GM18519 (cell line): ENCODE measurements at regions not wholly inside any gene's neighbourhood (a gene's known extent, or its start where the extent isn't known, plus 50 kb on each side); places are given as distances from the start of the nearest gene placed in this dataset.

Experiments used
- ATAC-seq: cut with Tn5 transposase; IDR thresholded peaks from one replicate; pipeline ENCODE4 v1.9.1; 2021; ENCODE audit warnings: mild to moderate bottlenecking, moderate library complexity; ENCODE audit not compliant: unreplicated experiment, low FRiP score

DNA sequence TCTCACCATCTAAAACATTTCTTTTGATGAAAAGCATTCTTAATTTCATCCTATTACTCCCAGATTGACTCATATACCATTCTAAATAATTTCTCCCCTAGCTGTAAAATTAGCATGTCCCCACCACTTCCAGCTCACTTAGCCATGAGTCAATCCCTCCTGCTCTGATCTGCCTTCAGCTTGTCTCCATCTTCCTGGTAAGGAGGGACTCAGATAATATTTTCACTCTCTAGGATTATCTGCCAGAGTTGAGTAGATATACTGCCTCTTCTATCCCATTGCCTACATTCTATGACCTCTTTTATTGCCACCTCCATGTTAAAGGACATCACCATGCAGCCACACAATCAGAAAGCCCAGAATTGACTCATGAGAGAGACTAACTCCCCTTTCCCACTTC is 348.8 kb upstream of the POU3F2 start:
- no peak for ATAC-seq

DNA sequence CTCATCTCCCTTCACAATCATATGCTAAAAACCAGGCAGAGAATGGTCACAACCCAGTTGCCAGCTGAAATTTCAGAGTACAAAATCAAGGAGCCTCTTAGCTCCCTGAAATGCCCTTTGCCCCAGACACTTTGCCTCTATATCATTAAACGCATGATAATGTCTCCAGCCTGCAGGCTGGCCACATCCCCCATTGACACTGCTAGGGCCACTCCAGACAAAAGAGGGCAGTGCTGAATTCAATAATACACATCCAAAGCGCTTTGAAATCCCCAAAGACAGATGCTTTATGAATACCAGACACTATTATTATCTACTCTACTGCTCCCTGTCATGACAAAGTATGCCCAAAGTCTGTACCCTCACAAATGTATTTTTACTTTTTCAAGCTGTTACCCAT is 348.3 kb upstream of the POU3F2 start:
- ATAC-seq, result no peak

DNA sequence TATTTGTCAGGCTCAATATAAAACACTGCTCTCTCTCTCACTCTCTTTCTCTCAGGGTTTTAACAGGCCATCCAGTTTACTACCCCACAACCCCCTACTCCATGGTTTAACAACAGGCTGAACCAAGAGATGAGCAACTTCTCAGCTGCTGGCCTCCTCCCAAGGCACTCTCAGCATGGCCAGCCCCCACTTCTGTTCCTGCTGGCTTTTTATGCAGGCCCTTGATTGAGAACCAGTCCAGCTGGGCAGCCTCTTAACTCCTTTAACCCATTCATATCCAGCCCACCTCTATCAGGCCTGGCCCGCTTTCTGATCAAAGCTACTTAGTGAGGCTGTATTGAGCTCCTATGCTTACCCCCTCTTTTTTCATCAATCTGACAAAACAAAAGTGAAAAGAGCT is 346.8 kb upstream of the POU3F2 start:
- no peak for ATAC-seq

DNA sequence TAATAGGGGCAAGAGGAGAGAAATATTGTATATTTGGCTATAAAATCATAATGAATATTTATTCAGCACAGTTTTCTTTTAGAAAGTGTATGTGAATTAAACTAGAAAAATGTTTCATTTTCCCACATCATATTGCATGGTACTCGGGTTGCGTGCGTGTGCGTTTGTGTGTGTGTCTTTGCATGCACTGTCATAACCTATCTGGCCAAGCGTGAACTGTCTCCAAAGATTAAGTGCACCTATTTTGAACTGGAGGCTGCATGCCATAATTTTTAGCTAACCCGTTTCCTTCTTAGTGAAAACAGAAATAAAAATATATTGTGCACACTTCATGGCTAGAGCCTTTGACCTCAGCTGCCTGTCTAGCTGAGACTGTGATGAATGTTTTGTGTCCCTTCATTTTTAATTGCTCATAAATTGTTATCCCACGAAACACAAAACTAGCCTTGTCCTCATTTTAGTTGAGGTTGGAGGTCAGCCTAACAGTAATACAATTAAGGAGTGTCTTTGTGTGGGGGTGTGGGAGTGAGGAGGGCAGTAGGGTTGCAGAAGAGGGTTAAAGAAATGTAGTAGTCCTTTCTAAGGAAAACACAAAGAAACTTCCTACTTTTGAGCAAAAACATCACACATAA is 336.1 kb upstream of the POU3F2 start:
- no peak for ATAC-seq

DNA sequence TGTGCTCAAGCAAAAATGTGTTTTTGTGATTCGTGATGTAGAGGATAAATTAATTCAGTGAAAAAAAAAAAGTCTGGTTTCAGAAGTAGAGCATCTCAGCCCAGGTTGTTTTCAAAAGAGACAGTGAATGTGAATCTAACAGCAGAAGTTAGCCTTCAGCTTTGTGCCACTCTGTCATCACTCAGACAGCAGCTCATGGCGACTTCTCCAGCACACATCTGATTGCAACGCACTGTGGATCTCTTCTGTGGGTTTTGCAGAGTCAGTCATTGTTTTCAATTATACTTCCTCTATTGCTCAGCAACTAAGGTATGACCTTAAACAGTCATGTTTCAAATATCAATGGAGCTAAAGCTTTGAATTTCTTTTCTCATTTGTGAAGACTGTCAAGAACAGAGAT is 335.5 kb upstream of the POU3F2 start:
- ATAC-seq, result no peak

DNA sequence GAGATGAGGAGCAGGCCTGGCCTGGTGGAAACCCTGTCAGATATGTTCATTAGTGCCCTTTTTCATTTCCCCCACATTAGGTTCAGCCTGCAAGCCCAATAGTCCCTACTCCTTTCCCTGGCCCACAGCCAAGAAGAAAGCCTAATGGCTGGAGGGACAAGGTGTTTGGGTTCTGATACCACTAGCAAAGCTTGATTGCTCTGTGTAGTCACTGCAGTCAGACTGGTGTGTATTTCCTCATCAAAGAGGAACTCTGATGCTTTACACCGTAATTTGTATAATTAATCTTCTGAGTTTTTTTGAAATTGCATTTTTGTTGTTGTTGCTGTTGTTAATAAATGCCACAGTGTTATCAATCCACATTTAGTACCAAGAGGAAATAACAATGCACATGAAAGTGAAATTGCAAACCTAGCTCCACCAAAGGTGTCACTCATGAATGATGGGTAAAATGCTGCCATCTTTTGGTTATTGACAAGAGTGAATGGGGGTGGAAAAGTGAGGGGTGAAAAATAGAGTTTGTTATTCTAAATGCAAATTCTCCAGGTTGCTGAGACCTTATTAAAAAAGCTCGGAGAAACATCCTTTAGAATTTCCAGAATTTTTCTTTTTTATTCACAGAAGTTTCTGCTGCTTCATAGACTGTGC is 320.2 kb upstream of the POU3F2 start:
- no peak for ATAC-seq

DNA sequence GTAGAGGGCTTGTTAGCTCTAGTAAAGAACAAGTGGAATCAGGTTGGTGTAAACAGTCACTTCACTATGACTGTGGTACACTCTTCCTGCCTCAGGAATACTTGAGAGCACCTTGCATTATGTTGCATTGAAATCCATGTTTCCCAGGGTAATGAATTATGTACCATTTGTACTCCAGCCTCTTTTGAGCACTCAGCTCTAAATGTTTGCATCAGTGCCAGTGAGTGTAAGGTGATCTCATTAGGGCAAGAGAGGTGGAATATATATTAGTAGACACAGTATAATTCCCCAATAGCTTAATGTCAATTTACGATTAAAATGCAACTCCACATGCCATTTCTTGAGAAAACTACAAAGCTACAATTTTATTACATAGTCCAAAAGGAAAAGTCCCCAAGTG is 319.6 kb upstream of the POU3F2 start:
- no peak for ATAC-seq

DNA sequence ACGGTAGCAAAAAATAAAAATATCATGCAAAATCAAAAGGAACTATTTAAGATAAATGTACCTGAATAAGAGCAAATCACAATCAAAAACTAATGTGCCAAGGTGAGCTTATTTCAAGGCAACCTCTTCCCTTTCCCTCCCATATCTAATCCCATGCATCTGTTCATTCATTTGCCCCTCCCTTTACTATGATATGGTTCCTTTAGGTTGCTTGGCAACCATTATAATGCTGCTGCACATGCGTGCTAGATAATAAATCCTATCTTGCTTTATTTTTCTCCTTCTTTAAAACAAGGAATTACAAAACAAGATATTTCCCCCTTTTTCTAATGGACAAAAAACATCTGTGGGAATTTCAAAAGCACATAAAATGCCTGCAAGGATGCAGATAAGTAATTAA is 318.2 kb upstream of the POU3F2 start:
- ATAC-seq, result no peak

DNA sequence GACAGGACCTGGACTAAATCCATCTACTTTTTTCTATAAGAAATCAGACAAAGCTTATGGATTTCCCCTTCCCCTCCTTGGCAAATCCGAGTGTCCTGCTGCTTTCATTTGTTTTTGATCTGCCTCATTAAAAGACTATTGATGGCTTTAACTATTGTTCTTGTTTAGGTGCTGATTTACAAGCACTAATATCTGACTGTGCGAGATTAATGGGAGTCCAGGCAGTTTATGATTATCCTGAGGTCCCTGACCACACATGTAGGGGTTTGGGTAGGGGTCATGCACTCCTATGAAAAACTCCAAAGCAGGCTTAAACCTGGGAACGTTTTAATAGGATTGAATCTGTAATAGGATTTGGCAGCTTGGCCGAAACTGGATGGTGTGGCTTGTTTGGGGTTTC is 317.5 kb upstream of the POU3F2 start:
- no peak for ATAC-seq

DNA sequence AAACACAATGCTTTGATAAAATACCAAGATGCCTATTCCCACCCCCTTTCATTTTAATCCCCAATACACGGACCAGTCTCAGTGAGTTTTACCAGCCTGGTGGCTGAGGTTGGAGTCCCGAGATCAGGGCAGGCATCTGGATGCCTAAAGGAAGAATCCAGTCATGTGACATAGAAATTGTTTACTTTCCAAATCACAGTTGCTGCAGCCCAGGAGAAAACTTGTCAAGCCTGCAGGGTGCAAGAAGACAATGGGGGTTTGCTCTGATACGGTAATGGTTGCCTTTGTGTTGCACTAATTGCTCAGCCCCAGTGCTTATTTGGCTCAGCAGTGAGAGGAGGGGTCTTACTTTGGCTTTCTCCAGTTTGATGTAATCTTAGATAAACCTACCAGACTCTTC is 308.5 kb upstream of the POU3F2 start:
- ATAC-seq, result no peak

DNA sequence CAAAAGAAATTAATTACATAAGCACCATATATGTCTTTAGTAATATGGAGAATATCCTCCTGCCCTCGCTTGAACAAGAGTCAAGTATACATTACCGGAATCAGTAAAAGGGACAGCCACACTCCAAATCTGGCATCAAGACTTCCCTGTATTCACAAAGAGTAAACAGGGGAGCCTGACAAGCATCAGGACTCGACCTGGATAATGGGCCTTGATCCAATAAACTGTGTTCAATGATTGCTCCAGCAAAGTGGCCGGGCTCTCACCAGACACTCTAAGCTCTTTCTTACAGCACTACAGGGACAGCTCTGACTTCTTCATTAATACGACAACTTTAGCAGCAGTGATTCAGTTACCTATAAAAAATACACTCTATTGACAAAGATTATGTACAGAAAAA is 307.9 kb upstream of the POU3F2 start:
- no peak for ATAC-seq

DNA sequence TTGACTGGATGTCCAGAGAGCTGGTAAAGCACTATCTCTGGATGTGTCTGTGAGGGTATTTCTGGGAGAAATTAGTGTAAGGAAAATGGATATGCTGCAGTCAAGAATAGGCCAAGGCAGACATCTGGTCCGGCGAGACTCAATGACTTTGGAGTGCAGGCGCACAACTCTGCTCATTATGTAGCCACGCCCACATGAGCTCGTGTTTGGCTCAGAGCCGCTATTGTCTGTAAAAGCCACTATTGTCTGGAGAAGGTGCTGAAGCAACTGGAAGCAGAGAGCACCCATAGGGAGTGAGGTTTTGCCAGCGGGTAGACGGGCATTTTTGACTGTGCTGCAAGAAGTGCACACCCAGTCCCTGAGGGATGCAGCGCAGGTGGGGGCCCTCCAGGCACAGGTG is 305.0 kb upstream of the POU3F2 start:
- ATAC-seq, result no peak

DNA sequence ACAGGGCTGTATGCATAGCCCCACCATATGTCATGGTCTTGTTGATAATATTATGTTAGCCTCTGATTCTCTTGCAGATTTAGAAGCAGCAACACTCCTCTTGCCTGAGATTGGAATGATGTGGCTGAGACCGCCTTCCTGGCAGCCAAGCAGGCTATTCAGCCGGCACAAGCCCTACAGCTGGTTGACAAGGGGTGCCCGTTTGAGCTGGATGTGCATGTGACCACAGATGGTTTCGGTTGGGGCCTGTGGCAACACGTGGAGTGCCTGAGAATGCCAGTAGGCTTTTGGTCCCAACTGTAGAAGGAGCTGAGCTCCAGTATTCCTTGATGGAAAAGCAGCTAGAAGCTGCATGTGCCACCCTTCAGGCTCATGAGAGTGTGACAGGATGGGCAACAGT is 303.6 kb upstream of the POU3F2 start:
- ATAC-seq, result no peak

DNA sequence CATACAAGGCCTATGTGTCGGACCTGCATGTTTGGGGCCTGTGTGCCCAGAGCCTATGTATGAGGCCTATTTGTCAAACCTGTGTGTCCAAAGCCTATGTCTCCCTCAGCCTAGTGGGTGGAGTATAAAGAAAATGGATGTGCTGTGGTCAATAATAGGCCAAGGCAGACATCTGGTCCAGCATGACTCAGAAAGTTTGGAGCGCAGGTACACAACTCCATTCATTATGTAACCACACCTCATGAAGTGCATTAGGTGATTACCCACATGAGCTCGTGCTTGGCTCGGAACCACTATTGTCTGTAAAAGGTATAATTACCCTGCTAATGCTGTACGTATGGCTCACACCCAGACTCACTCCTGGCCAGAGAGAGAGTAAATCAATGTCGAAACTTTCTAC is 302.4 kb upstream of the POU3F2 start:
- no peak for ATAC-seq

DNA sequence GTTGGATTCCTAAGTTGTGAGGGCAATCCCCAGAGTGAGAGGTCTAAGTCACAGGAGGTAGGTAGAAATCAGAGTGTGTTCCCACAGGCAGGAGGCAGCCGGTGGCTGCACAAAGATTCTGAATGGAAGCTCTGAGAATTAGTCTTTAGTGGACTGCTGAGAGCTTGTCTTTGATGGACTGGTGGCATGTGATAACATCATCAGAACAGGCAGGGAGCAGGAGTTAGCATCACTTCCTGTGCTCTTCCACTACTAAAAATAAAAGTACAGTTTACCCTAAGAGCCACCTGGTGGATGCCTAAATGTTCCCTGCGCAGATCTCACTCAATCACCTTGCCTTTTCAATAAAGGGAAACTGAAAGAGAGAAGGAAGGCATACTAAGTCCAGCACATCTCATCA is 294.6 kb upstream of the POU3F2 start:
- peak; percentile 73 for ATAC-seq

DNA sequence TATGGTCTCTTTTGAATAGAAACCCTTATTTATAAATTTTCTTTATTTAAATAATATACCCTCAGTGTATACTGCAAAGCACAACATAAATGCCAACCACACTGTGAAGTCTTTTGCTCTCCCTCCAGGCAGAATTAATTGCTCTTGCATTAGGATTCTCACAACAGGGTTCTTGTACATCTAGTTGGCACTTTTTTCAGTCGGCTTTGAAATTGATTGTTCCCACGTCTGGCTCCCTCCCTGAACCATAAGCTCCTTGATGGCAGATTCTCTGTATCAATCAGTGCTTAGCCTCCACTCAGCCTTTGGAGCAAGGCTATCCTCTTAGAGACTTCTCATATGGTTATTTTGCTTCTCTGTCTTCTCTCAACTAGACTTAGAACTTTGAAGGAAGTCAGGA is 288.0 kb upstream of the POU3F2 start:
- no peak for ATAC-seq

DNA sequence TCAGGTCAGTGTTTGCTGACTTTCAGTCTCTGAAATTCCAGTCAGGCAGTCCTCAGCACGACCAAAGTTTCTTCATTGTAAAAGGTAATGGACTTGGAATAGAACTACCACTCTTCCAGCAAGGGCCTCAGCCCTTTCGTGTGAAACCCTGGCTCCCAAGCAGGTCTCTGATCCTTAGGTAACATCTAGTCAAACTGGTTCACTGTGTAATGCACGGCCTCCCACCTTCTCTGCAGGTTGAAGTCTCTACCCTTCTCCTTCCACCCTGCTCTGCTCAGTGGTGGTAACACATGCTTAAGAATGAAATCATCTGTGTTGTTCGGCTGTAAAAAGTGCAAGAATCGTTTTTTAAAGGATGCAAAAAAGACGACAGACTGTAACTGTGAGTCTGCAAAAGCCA is 287.2 kb upstream of the POU3F2 start:
- no peak for ATAC-seq

DNA sequence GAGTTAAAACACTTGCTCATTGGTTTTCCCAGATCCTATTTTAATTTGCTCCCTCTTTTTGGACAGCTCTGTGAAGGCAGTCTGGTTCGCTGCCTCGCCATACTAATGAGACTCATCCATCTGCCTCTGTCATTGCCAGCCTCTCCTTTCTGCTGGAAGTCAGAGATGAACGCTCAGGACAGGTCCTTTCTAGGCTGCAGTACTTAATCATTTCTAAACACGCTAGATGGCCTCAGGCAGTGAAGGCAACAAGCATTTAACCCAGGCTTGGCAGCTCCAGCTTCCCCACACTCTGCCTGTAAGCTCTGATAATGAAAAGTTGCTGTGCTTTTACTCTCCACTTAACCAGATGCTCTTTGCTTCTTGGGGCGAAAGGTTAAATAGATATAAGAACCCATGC is 286.7 kb upstream of the POU3F2 start:
- ATAC-seq, result no peak

DNA sequence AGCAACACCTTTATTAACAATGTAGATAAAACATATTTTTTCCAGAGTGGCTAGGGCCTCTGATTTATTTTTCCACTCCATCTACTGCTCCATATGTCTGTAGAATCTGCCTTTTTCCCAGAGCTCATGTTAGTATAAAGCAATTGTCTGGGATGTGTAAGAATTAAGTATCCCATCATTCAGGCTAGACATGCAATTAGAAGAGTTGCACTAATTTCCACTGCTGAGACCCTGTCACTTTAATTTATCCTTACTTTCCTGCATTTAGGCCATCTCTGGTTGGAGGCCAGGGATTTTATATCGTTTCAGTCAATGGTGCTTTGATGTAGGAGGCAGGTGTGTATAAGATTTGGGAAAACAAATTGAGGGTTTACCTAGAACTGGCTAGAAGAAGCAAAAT is 286.1 kb upstream of the POU3F2 start:
- no peak for ATAC-seq

DNA sequence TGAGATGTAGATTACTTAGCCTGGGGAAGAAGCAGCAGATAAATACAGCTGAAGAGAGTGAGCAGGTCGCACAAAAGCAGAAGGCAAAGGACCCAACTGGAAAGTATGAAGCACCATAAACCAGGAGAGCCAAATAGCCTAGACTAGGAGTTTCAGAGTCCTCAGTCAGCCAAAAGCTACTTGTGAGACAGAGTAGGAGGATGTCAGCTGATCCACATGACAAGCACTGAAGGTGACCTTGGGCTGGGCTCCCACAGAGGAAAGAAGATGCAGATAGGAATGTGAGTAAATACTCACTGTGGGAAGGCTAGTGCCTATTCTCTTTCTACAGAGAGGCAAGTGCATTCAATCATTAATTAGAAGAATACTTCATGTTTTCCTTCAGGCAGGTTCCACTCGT is 274.0 kb upstream of the POU3F2 start:
- no peak for ATAC-seq

DNA sequence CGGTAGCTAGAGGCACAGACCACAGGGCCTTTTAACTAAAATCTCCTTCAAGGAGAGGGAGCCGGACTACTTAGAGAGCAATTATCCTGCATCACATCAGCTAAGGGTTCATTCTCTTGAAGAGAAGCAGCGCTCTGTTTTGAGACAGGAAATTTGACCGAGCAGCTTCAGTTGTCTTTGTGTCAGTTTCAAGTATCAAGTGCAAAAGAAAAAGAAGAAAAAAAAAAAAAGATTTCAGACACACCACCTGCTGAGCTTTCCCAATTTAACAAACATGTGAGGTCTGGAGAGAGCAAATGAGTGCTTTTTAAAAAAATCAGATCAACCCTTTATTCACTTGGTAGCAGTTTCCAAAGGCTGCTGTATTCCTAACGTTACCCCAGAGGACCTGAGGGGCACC is 273.5 kb upstream of the POU3F2 start:
- ATAC-seq, result no peak

DNA sequence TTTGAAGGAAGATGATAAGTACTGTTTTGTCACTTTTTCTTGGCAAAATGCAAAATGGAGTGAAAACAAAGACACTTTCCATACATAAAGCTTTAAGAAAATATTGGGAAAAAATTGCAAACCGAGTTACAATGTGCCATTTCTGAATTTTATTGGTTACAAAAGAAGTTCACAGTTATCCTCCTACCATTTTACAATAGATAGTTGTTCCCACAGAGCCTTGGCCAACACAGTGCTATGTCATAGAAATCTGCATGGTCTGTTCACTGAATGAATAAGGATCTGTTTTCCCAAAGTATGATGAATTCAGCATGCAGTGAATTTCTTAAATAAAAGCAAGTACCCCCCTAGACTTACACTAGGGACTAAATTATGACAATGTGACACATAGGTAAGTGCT is 268.2 kb upstream of the POU3F2 start:
- no peak for ATAC-seq

DNA sequence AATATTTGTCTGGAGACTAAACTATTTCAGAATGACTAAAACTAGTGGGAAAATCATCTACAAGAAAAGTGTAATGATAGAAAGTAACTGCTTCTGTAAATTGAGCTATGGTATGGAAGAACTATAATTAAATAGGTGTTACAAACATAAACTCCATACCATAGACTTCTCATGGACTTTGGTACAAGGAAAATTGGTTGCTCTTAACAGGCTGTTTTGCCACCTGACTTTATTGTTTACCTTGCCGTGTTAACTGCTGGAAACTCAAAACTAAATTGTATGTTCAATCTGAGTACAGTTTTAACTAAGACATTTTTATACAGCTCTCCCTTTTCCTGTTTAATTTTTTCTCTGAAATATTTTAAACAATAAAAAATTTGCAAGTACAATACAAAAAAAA is 261.8 kb upstream of the POU3F2 start:
- ATAC-seq, result no peak
